Duodenal mucosa (tissue), 2 donors: ENCODE measurements at regions not wholly inside any gene's neighbourhood (a gene's known extent, or its start where the extent isn't known, plus 50 kb on each side); places are given as distances from the start of the nearest gene placed in this dataset.

Experiments used
- H3K27ac ChIP-seq: one replicate; pipeline ENCODE4 v1.7.0; 2013; ENCODE audit warnings: low read depth, low read length
- H3K27me3 ChIP-seq, 2 donors: one replicate each; pipeline ENCODE4 v1.7.0; 2013; ENCODE audit warnings: low read length in 2 of 2, control low read depth in 1 of 2; ENCODE audit not compliant: insufficient read depth in 2 of 2, control insufficient read depth in 1 of 2
- H3K36me3 ChIP-seq, 2 donors: one replicate each; pipeline ENCODE4 v1.7.0; 2013; ENCODE audit warnings: low read length in 2 of 2, control low read depth in 1 of 2; ENCODE audit not compliant: insufficient read depth in 2 of 2, control insufficient read depth in 1 of 2
- H3K4me1 ChIP-seq, 2 donors: one replicate each; pipeline ENCODE4 v1.7.0; 2013; ENCODE audit warnings: low read length in 2 of 2, control low read depth in 1 of 2; ENCODE audit not compliant: insufficient read depth in 2 of 2, control insufficient read depth in 1 of 2
- H3K4me3 ChIP-seq, 2 donors: one replicate each; pipeline ENCODE4 v1.7.0; 2013; ENCODE audit warnings: low read length in 2 of 2, low read depth in 1 of 2
- H3K9ac ChIP-seq, 2 donors: one replicate each; pipeline ENCODE4 v1.7.0; 2013; ENCODE audit warnings: low read length in 2 of 2, low read depth in 1 of 2
- H3K9me3 ChIP-seq, 2 donors: one replicate each; pipeline ENCODE4 v1.7.0; 2013; ENCODE audit warnings: low read length in 2 of 2, control low read depth in 1 of 2; ENCODE audit not compliant: control insufficient read depth in 1 of 2

DNA sequence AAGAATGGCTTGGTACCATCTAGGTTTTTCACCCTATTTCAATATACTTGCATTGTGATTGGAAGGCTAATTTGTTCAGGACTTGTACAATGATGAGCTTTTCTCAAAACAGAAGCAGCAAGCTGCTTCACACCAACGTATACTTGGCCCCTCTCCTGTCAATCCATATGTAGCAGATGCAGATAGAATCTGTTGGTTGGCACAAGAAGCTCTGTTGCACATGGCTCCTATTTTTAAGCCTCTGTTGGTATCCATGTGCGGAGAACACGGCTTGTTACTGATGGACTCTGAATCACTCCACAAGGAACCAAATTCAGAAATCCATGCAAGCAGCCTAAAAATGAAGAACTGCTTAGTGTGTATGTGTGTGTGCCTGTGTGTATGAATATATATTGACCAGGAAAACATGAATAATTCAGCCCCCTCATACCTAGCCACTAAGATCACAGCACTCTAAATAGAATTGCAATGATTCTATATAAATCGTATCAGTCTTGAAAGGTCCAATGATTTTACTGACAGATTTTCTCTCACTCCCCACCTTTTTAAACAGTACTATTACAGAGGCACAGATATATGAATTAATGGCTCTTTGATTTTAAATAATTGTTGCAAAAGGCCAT lies 258.4 kb upstream of the DPYD start:
- H3K4me1 ChIP-seq: peaks cover 3 to 15% of the 10 kb centered on the region in 2 donors
- H3K9ac ChIP-seq: no peak overlapping the region
- H3K9me3 ChIP-seq: no peaks in the 10 kb centered on the region
- H3K36me3 ChIP-seq: no peaks in the 10 kb centered on the region
- H3K27ac ChIP-seq: no peak overlapping the region
- no peaks in the 10 kb centered on the region for H3K27me3 ChIP-seq
- no peak overlapping the region for H3K4me3 ChIP-seq

DNA sequence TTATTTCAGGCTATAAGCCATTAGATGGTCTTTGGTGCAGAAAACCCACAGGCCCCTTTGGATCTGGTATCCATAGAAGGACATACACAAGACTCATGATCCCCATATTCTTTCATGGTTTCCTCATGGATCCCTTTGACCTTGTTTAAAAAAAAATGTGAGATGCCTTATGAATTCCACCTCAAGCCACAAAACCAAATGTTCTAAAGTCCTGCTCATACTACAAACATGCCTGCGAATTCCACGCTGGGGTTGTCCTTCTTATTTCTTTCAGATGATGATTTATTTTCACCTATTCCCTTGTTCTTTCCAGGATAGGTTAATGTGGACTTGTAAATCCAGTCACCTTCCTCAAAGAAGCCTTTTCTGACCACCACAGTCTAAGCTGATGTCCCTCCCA lies 256.9 kb upstream of the DPYD start:
- H3K9me3 ChIP-seq: no peaks in the 10 kb centered on the region
- H3K36me3 ChIP-seq: no peaks in the 10 kb centered on the region
- no peaks in the 10 kb centered on the region for H3K27me3 ChIP-seq
- H3K4me1 ChIP-seq: peaks cover 3 to 15% of the 10 kb centered on the region in 2 donors
- no peak overlapping the region for H3K27ac ChIP-seq
- H3K9ac ChIP-seq: no peak overlapping the region
- no peak overlapping the region for H3K4me3 ChIP-seq

DNA sequence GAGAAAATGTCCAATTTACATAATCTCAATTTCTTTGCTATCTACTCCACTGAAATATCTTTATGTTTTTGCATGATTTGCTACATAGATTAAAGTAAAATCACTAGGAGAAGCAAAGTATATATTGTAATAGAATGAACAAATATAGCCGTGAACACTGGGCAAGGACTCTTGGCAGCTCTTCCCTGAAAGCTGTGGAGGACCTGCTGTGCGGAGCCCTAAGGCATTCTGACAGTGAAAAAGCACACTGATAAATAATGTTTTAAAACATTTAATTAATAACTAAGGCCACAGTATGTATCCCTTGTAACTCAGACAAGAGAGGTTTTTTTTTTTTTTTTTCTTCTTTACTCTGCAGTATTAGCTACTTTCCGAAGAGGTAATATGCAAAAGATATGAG lies 256.1 kb upstream of the DPYD start:
- H3K27ac ChIP-seq: no peak overlapping the region
- H3K27me3 ChIP-seq: no peaks in the 10 kb centered on the region
- no peaks in the 10 kb centered on the region for H3K36me3 ChIP-seq
- H3K4me1 ChIP-seq: peaks cover 3 to 13% of the 10 kb centered on the region in 2 donors
- H3K9ac ChIP-seq: no peak overlapping the region
- H3K9me3 ChIP-seq: no peaks in the 10 kb centered on the region
- H3K4me3 ChIP-seq: no peak overlapping the region

DNA sequence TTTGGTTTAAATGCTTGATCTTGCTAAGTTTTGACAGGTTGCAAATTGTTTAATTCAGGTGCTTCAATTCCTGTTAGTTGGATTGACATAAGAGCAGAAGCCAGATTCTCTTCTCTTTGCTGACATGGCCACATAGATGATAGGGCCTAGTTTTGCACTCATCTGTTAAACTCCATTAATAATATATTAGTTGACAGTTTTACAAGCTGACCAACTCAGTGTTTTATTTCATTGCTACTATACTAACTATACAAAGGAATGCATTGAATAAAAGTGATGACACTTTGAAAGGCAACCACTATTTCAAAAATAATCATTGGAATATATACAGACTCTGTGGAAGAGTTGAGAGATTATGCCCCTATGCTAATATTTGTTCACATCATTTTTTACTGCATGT lies 255.6 kb upstream of the DPYD start:
- H3K27ac ChIP-seq: no peak overlapping the region
- peaks cover 3 to 8% of the 10 kb centered on the region in 2 donors for H3K4me1 ChIP-seq
- no peak overlapping the region for H3K9ac ChIP-seq
- H3K36me3 ChIP-seq: no peaks in the 10 kb centered on the region
- no peaks in the 10 kb centered on the region for H3K27me3 ChIP-seq
- H3K4me3 ChIP-seq: no peak overlapping the region
- no peaks in the 10 kb centered on the region for H3K9me3 ChIP-seq

GRCh38 chr1:98172578-98172977 lies 251.7 kb upstream of the DPYD start:
- Histone ChIP-seq H3K9ac (no peak overlapping the region), H3K36me3 (no peaks in the 10 kb centered on the region), H3K27me3 (no peaks in the 10 kb centered on the region), H3K4me3 (no peak overlapping the region), H3K27ac (no peak overlapping the region), H3K9me3 (no peaks in the 10 kb centered on the region), H3K4me1 (no peaks in the 10 kb centered on the region)

DNA sequence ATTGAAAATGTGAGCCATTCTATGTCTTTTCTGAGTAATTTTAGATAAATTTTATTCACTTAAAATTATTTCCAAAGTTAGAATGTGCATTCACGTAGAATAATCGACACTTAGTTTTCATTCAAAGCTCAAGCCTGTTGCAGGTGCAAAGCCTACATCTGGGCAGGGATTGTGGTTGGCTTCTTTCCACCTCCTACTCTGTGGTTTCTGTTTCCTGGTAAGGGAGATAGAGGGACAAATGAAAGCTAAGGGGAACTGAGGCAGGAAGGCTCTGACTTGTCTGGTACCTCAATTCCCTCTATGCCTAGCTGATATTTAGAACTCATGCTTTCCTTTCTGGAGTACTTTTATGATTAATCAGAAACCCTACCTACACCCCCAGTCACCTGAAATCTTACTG lies 251.2 kb upstream of the DPYD start:
- H3K27ac ChIP-seq: no peak overlapping the region
- H3K9me3 ChIP-seq: no peaks in the 10 kb centered on the region
- H3K4me3 ChIP-seq: no peak overlapping the region
- H3K36me3 ChIP-seq: no peaks in the 10 kb centered on the region
- no peak overlapping the region for H3K9ac ChIP-seq
- H3K4me1 ChIP-seq: no peaks in the 10 kb centered on the region
- H3K27me3 ChIP-seq: no peaks in the 10 kb centered on the region

DNA sequence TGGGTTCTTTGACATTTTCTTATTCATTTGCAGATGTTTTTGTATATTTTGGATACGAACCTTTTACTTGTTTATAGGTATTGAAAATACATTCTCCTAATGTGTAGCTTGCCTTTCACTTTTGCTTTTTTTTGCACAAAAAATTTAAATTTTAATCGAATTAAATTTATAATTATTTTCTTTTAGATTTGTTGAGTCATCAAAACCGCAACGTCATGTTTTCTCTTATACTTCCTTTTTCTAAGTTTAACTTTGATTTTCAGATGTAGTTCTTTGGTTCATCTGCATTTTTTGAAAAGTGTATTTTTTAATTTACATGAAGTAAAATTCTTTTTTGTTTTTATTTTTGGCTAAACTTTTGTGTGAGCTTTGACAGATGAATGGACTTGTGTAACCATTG lies 243.7 kb upstream of the DPYD start:
- Histone ChIP-seq H3K4me3 (no peak overlapping the region), H3K27me3 (no peaks in the 10 kb centered on the region), H3K9ac (no peak overlapping the region), H3K36me3 (no peaks in the 10 kb centered on the region), H3K9me3 (no peaks in the 10 kb centered on the region), H3K4me1 (no peaks in the 10 kb centered on the region), H3K27ac (no peak overlapping the region)

- Histone ChIP-seq H3K4me1 (no peaks in the 10 kb centered on the region), H3K27me3 (no peaks in the 10 kb centered on the region), H3K9ac (no peak overlapping the region), H3K4me3 (no peak overlapping the region), H3K36me3 (no peaks in the 10 kb centered on the region), H3K27ac (no peak overlapping the region), H3K9me3 (no peaks in the 10 kb centered on the region)
Observed at GRCh38 chr1:98157524-98158313, 236.9 kb upstream of the DPYD start.

- Histone ChIP-seq H3K9me3 (no peaks in the 10 kb centered on the region), H3K27ac (no peak overlapping the region), H3K4me3 (no peak overlapping the region), H3K4me1 (no peaks in the 10 kb centered on the region), H3K9ac (no peak overlapping the region), H3K27me3 (no peaks in the 10 kb centered on the region), H3K36me3 (no peaks in the 10 kb centered on the region)
Observed at GRCh38 chr1:98147280-98147679, 226.4 kb upstream of the DPYD start.

GRCh38 chr1:98145655-98146054 lies 224.8 kb upstream of the DPYD start:
- Histone ChIP-seq H3K36me3 (no peaks in the 10 kb centered on the region), H3K4me3 (no peak overlapping the region), H3K9ac (no peak overlapping the region), H3K27ac (no peak overlapping the region), H3K9me3 (no peaks in the 10 kb centered on the region), H3K27me3 (no peaks in the 10 kb centered on the region), H3K4me1 (no peaks in the 10 kb centered on the region)
